ENCODE measurements at regions not wholly inside any gene's neighbourhood (a gene's known extent, or its start where the extent isn't known, plus 50 kb on each side); places are given as distances from the start of the nearest gene placed in this dataset.

DNA sequence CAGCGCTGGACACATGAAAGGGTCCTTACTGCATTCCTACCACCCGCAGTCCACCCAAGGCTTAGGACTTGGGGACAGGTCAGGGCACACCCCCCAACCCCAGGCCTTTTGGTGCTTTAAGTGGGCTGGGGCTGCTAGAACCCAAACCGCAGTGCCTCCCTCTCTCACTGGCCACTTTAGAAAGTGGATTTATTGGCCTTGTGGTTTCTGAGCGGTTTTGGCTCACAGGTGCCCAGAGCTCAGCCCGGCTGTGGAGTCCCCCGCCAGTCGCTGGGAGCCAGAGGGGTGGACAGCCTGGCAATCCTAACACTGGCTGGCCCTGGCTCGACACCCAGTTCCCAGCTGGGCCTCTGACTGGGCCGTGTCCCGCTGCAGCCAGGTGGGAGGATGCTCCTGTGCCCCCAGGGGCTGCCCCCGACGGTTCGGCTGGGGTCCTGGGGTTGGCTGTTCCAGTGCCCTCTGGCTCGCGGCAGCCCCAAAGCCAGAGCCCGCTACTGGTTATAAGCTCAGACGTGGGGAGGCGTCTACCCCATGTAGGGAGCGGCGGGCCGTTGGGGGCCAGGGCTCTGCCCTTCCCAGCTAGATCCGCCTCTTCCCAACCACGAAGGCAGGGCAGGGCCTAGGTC lies 65.2 kb upstream of the RNU6ATAC start:
- TF ChIP-seq POLR2A (IDR thresholded peaks at IDR 0.05; ENCODE audit: extremely low read depth, insufficient read length) (no peak), CTCF (IDR thresholded peaks at IDR 0.05; ENCODE audit: low read depth, low read length) (no peak), MAX (IDR thresholded peaks at IDR 0.05; ENCODE audit: low read depth, low read length) (no peak), MYC (IDR thresholded peaks at IDR 0.05; ENCODE audit: low read depth, low read length) (no peak)
